ENCODE measurements at regions not wholly inside any gene's neighbourhood (a gene's known extent, or its start where the extent isn't known, plus 50 kb on each side); places are given as distances from the start of the nearest gene placed in this dataset.

- no peaks in the 10 kb centered on the region for H3K36me3 ChIP-seq
- H3K4me3 ChIP-seq = no peak overlapping the region
- no peak overlapping the region for H3K27ac ChIP-seq
- peaks cover 3% of the 10 kb centered on the region for H3K4me1 ChIP-seq (ENCODE audit: insufficient read depth)
- 11 to 30% (median 20%) methylated on average over 7 of the region's 7 CpGs for WGBS, 3 donors
- intact Hi-C loops (cut with DNase I) = no loop called here
- H3K27me3 ChIP-seq = no peaks in the 10 kb centered on the region
- DNase-seq = peak in 1 of 5 donors; percentile 9
- no peak for TF ChIP-seq POLR2A (IDR thresholded peaks at IDR 0.05)
- no peak for TF ChIP-seq CTCF (IDR thresholded peaks at IDR 0.05)
- TF ChIP-seq EP300 (IDR thresholded peaks at IDR 0.05) = no peak
- H3K9me3 ChIP-seq = no peaks in the 10 kb centered on the region
Observed at GRCh38 chr9:7653262-7653661, 146.3 kb downstream of the DMAC1 start.

GRCh38 chr9:7640231-7640630 is 159.3 kb downstream of the DMAC1 start:
- Histone ChIP-seq H3K36me3 (no peaks in the 10 kb centered on the region), H3K4me1 (ENCODE audit: insufficient read depth) (no peaks in the 10 kb centered on the region), H3K27me3 (no peaks in the 10 kb centered on the region), H3K27ac (no peak overlapping the region), H3K4me3 (no peak overlapping the region), H3K9me3 (no peaks in the 10 kb centered on the region)
- TF ChIP-seq EP300 (IDR thresholded peaks at IDR 0.05) (no peak), CTCF (IDR thresholded peaks at IDR 0.05) (no peak), POLR2A (IDR thresholded peaks at IDR 0.05) (no peak)
- intact Hi-C loops (cut with DNase I) = no loop called here
- no peak for DNase-seq

- H3K27me3 ChIP-seq = no peaks in the 10 kb centered on the region
- TF ChIP-seq EP300 (IDR thresholded peaks at IDR 0.05) = no peak
- TF ChIP-seq CTCF (IDR thresholded peaks at IDR 0.05) = no peak
- TF ChIP-seq POLR2A (IDR thresholded peaks at IDR 0.05) = no peak
- H3K36me3 ChIP-seq = no peaks in the 10 kb centered on the region
- H3K27ac ChIP-seq = no peak overlapping the region
- intact Hi-C loops (cut with DNase I) = no loop called here
- no peak overlapping the region for H3K4me3 ChIP-seq
- no peak for DNase-seq
- H3K4me1 ChIP-seq (ENCODE audit: insufficient read depth) = no peaks in the 10 kb centered on the region
- 84 to 96% (median 88%) methylated on average over 1 of the region's 1 CpG for WGBS, 3 donors
- H3K9me3 ChIP-seq = no peaks in the 10 kb centered on the region
Observed at GRCh38 chr9:7639471-7639870, 160.1 kb downstream of the DMAC1 start.

- intact Hi-C loops (cut with DNase I) = no loop called here
- Histone ChIP-seq H3K9me3 (no peaks in the 10 kb centered on the region), H3K36me3 (no peaks in the 10 kb centered on the region), H3K27ac (no peak overlapping the region), H3K27me3 (no peaks in the 10 kb centered on the region), H3K4me3 (no peak overlapping the region), H3K4me1 (ENCODE audit: insufficient read depth) (no peaks in the 10 kb centered on the region)
- DNase-seq = no peak
- TF ChIP-seq EP300 (IDR thresholded peaks at IDR 0.05) = no peak
- TF ChIP-seq CTCF (IDR thresholded peaks at IDR 0.05) = no peak
- no peak for TF ChIP-seq POLR2A (IDR thresholded peaks at IDR 0.05)
- WGBS, 3 donors = 67 to 75% (median 74%) methylated on average over 3 of the region's 3 CpGs
Observed at GRCh38 chr9:7636838-7637467, 162.6 kb downstream of the DMAC1 start.
